ENCODE measurements at regions not wholly inside any gene's neighbourhood (a gene's known extent, or its start where the extent isn't known, plus 50 kb on each side); places are given as distances from the start of the nearest gene placed in this dataset.

DNA sequence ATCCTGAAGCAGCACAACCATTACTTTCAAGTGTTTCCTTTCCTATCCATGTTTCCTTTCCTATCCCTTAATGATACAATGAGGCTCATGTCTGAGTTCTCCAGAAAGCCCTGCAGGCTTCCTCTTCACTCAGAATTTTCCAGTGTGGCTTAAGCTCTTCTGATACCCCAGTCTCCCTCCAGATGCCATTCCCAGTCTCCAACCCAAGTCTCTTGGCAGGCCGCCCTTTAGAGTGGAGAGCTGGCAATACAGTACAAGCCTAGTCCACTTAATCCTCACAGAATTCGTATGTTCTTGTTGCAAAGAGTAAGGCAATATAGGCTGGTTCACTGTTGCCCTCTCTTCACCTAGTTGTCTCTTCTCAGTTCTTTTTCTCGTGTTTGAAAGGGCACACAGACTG lies 503.9 kb upstream of the MDFIC2 start:
- TF ChIP-seq, protein P1, sequence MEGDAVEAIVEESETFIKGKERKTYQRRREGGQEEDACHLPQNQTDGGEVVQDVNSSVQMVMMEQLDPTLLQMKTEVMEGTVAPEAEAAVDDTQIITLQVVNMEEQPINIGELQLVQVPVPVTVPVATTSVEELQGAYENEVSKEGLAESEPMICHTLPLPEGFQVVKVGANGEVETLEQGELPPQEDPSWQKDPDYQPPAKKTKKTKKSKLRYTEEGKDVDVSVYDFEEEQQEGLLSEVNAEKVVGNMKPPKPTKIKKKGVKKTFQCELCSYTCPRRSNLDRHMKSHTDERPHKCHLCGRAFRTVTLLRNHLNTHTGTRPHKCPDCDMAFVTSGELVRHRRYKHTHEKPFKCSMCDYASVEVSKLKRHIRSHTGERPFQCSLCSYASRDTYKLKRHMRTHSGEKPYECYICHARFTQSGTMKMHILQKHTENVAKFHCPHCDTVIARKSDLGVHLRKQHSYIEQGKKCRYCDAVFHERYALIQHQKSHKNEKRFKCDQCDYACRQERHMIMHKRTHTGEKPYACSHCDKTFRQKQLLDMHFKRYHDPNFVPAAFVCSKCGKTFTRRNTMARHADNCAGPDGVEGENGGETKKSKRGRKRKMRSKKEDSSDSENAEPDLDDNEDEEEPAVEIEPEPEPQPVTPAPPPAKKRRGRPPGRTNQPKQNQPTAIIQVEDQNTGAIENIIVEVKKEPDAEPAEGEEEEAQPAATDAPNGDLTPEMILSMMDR (IDR thresholded peaks at IDR 0.05): no peak
- TF ChIP-seq POLR2A (IDR thresholded peaks at IDR 0.05): no peak
- no peak for TF ChIP-seq POLR2AphosphoS5 (IDR thresholded peaks at IDR 0.05)
- TF ChIP-seq EP300 (IDR thresholded peaks at IDR 0.05): no peak
